ENCODE measurements at regions not wholly inside any gene's neighbourhood (a gene's known extent, or its start where the extent isn't known, plus 50 kb on each side); places are given as distances from the start of the nearest gene placed in this dataset.

- TF ChIP-seq, protein P1, sequence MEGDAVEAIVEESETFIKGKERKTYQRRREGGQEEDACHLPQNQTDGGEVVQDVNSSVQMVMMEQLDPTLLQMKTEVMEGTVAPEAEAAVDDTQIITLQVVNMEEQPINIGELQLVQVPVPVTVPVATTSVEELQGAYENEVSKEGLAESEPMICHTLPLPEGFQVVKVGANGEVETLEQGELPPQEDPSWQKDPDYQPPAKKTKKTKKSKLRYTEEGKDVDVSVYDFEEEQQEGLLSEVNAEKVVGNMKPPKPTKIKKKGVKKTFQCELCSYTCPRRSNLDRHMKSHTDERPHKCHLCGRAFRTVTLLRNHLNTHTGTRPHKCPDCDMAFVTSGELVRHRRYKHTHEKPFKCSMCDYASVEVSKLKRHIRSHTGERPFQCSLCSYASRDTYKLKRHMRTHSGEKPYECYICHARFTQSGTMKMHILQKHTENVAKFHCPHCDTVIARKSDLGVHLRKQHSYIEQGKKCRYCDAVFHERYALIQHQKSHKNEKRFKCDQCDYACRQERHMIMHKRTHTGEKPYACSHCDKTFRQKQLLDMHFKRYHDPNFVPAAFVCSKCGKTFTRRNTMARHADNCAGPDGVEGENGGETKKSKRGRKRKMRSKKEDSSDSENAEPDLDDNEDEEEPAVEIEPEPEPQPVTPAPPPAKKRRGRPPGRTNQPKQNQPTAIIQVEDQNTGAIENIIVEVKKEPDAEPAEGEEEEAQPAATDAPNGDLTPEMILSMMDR (IDR thresholded peaks at IDR 0.05 in 4 of 5, conservative IDR thresholded peaks at IDR 0.05 in 1 of 5) = no peak
- no peak for TF ChIP-seq POLR2A (IDR thresholded peaks at IDR 0.05)
Observed at GRCh38 chr7:1329966-1330800, 97.5 kb downstream of the UNCX start.

Measured in gastrocnemius medialis (tissue), 4 donors.